ENCODE measurements at regions not wholly inside any gene's neighbourhood (a gene's known extent, or its start where the extent isn't known, plus 50 kb on each side); places are given as distances from the start of the nearest gene placed in this dataset.

- no peak overlapping the region for H3K27ac ChIP-seq
- no peaks in the 10 kb centered on the region for H3K4me1 ChIP-seq
- H3K9me3 ChIP-seq: no peaks in the 10 kb centered on the region
- intact Hi-C loops (cut with DNase I): no loop called here
- no peak overlapping the region for H3K4me3 ChIP-seq
- H3K36me3 ChIP-seq: no peaks in the 10 kb centered on the region
- no peak for DNase-seq (ENCODE audit: extremely low spot score in 2 of 2)
- no peaks in the 10 kb centered on the region for H3K27me3 ChIP-seq
- no peak for TF ChIP-seq POLR2A (IDR thresholded peaks at IDR 0.05)
- no peak for TF ChIP-seq POLR2AphosphoS5 (IDR thresholded peaks at IDR 0.05; ENCODE audit: insufficient read depth in 1 of 2, low read depth in 1 of 2)
- TF ChIP-seq, protein P1, sequence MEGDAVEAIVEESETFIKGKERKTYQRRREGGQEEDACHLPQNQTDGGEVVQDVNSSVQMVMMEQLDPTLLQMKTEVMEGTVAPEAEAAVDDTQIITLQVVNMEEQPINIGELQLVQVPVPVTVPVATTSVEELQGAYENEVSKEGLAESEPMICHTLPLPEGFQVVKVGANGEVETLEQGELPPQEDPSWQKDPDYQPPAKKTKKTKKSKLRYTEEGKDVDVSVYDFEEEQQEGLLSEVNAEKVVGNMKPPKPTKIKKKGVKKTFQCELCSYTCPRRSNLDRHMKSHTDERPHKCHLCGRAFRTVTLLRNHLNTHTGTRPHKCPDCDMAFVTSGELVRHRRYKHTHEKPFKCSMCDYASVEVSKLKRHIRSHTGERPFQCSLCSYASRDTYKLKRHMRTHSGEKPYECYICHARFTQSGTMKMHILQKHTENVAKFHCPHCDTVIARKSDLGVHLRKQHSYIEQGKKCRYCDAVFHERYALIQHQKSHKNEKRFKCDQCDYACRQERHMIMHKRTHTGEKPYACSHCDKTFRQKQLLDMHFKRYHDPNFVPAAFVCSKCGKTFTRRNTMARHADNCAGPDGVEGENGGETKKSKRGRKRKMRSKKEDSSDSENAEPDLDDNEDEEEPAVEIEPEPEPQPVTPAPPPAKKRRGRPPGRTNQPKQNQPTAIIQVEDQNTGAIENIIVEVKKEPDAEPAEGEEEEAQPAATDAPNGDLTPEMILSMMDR (IDR thresholded peaks at IDR 0.05): no peak
Observed at GRCh38 chrX:117843749-117844148, 272.9 kb downstream of the KLHL13 start.

- no peak for DNase-seq (ENCODE audit: extremely low spot score in 2 of 2)
- intact Hi-C loops (cut with DNase I): no loop called here
- no peaks in the 10 kb centered on the region for H3K27me3 ChIP-seq
- no peak overlapping the region for H3K27ac ChIP-seq
- H3K4me3 ChIP-seq: no peak overlapping the region
- H3K9me3 ChIP-seq: no peaks in the 10 kb centered on the region
- TF ChIP-seq, protein P1 (IDR thresholded peaks at IDR 0.05): no peak
- TF ChIP-seq POLR2A (IDR thresholded peaks at IDR 0.05): no peak
- TF ChIP-seq POLR2AphosphoS5 (IDR thresholded peaks at IDR 0.05; ENCODE audit: insufficient read depth in 1 of 2, low read depth in 1 of 2): no peak
- no peaks in the 10 kb centered on the region for H3K36me3 ChIP-seq
- no peaks in the 10 kb centered on the region for H3K4me1 ChIP-seq
Observed at GRCh38 chrX:117840645-117841044, 276.0 kb downstream of the KLHL13 start.

- no peak overlapping the region for H3K27ac ChIP-seq
- no peak for DNase-seq (ENCODE audit: extremely low spot score in 2 of 2)
- intact Hi-C loops (cut with DNase I): no loop called here
- TF ChIP-seq POLR2A (IDR thresholded peaks at IDR 0.05) (no peak), POLR2AphosphoS5 (IDR thresholded peaks at IDR 0.05; ENCODE audit: insufficient read depth in 1 of 2, low read depth in 1 of 2) (no peak)
- TF ChIP-seq, protein P1 (IDR thresholded peaks at IDR 0.05): no peak
- H3K4me1 ChIP-seq: no peaks in the 10 kb centered on the region
- no peaks in the 10 kb centered on the region for H3K27me3 ChIP-seq
- H3K36me3 ChIP-seq: no peaks in the 10 kb centered on the region
- no peaks in the 10 kb centered on the region for H3K9me3 ChIP-seq
- H3K4me3 ChIP-seq: no peak overlapping the region
Observed at GRCh38 chrX:117839544-117839943, 277.1 kb downstream of the KLHL13 start.

- no peaks in the 10 kb centered on the region for H3K36me3 ChIP-seq
- DNase-seq (ENCODE audit: extremely low spot score in 2 of 2): no peak
- H3K9me3 ChIP-seq: no peaks in the 10 kb centered on the region
- no peaks in the 10 kb centered on the region for H3K4me1 ChIP-seq
- H3K27ac ChIP-seq: no peak overlapping the region
- H3K27me3 ChIP-seq: no peaks in the 10 kb centered on the region
- TF ChIP-seq, protein P1 (IDR thresholded peaks at IDR 0.05): no peak
- TF ChIP-seq POLR2AphosphoS5 (IDR thresholded peaks at IDR 0.05; ENCODE audit: insufficient read depth in 1 of 2, low read depth in 1 of 2): no peak
- no peak for TF ChIP-seq POLR2A (IDR thresholded peaks at IDR 0.05)
- no peak overlapping the region for H3K4me3 ChIP-seq
- intact Hi-C loops (cut with DNase I): no loop called here
Observed at GRCh38 chrX:117838581-117839331, 277.9 kb downstream of the KLHL13 start.

- Histone ChIP-seq H3K4me1 (no peaks in the 10 kb centered on the region), H3K27ac (no peak overlapping the region), H3K9me3 (no peaks in the 10 kb centered on the region), H3K4me3 (no peak overlapping the region), H3K36me3 (no peaks in the 10 kb centered on the region), H3K27me3 (no peaks in the 10 kb centered on the region)
- TF ChIP-seq POLR2A (IDR thresholded peaks at IDR 0.05): no peak
- TF ChIP-seq, protein P1 (IDR thresholded peaks at IDR 0.05): no peak
- TF ChIP-seq POLR2AphosphoS5 (IDR thresholded peaks at IDR 0.05; ENCODE audit: insufficient read depth in 1 of 2, low read depth in 1 of 2): no peak
- DNase-seq (ENCODE audit: extremely low spot score in 2 of 2): no peak
- intact Hi-C loops (cut with DNase I): no loop called here
Observed at GRCh38 chrX:117835034-117835433, 281.6 kb downstream of the KLHL13 start.

Measured in vagina (tissue), 2 donors.